ENCODE measurements at regions not wholly inside any gene's neighbourhood (a gene's known extent, or its start where the extent isn't known, plus 50 kb on each side); places are given as distances from the start of the nearest gene placed in this dataset.

GRCh38 chr14:58789736-58790135, 152.0 kb downstream of the DACT1 start:
- CTCF ChIA-PET = interaction anchor here (1.0 to 1.4 kb wide), 2 partner anchors 266 to 288 kb away, joined by 3 read pairs; no protein-coding TSS in a partner anchor
- no peak for ATAC-seq
- no peaks in the 10 kb centered on the region for H3K9me3 Mint-ChIP-seq (ENCODE audit: low read depth)

GRCh38 chr14:58792416-58792815, 154.7 kb downstream of the DACT1 start:
- H3K9me3 Mint-ChIP-seq (ENCODE audit: low read depth) = no peaks in the 10 kb centered on the region
- no peak for DNase-seq
- no peaks in the 10 kb centered on the region for H3K4me1 Mint-ChIP-seq
- ChIA-PET CTCF (interaction anchor here (0.6 kb wide), 1 partner anchor 422 kb away, joined by 4 read pairs; no protein-coding TSS in a partner anchor), POLR2A (no interaction called here)
- H3K36me3 Mint-ChIP-seq (ENCODE audit: low read depth) = no peaks in the 10 kb centered on the region
- intact Hi-C loops (cut with DNase I, micrococcal nuclease) = no loop called here
- H3K27me3 Mint-ChIP-seq = peaks cover 8% of the 10 kb centered on the region
- no peak for ATAC-seq
- H3K27ac Mint-ChIP-seq = no peak overlapping the region
- H3K4me3 Mint-ChIP-seq = no peak overlapping the region

More at GRCh38 chr14:58789736-58790135, 152.0 kb downstream of the DACT1 start:
- intact Hi-C loops (cut with DNase I, micrococcal nuclease) = no loop called here
- Mint-ChIP-seq H3K36me3 (ENCODE audit: low read depth) (no peaks in the 10 kb centered on the region), H3K27me3 (peaks cover 10% of the 10 kb centered on the region), H3K4me1 (no peaks in the 10 kb centered on the region), H3K27ac (no peak overlapping the region), H3K4me3 (no peak overlapping the region)
- POLR2A ChIA-PET = no interaction called here
- no peak for DNase-seq

DNA sequence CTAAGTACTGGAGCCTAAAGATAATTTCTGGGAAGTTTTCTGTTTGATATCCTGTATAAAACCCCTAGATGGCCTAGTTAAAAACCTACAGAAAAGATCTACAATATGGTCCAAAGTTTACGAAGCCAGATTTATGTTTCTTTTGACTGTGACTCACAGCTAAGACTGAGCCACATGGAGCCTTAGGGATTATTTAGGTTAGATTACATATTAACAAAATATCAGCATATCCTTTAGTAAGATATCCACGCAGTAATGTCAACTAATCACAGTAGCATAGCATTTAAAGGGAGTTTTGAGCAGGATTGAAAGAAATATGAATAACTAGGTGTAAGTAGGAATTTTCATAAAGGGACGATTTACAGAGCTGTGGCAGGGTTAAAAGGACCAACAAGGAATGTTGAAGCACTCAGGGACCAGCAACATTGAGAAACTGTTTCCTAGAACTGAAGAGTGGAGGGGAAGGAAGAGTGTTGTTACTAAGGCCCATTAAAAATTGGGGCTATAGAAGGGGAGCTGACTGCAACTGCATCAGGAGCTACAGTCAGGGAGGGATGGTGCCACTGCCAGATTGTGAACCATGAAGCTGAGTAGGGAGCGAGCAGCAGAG, 155.5 kb downstream of the DACT1 start:
- POLR2A ChIA-PET = no interaction called here

DNA sequence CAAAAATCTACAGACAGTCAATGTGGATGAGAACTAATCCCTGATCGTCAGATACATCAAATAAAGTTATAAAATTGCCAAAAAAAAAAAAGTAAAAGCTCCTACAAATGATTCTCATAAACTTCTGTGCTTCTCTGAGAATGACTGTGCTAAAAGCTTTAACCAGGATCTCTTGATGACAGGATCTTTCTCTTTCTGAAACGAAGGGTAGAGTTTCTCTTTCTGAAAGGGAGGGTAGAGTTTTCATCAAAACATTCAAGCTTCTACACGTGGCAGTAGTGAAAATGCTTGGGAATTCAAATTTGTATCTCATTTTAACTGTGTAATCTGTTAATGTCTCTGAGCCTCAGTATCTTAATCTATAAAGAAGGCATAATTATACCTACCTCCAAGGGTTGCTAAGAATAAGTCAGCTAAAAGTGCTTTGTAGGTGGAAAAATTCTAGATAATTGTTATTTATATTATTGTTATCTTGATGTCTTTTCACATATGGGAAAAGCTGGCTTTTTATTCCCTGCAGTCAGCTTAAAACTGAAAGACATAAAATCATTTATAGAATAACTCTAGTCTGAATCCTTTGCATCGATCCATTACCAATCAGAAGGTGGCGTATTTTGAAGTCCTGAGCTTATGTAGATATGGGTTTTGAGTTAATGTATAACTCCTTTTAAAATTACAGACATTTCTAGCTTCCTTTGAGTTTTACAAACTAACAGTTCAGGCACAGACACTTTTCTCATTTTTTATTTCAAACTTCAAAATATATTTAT, 157.4 kb downstream of the DACT1 start:
- CTCF ChIA-PET = interaction anchor here (0.5 to 1.2 kb wide), 4 partner anchors 14 to 652 kb away, joined by 3 to 4 read pairs (median 4); no protein-coding TSS in a partner anchor
- H3K36me3 Mint-ChIP-seq (ENCODE audit: low read depth) = no peaks in the 10 kb centered on the region
- no peak for ATAC-seq

More for the DNA sequence above, 155.5 kb downstream of the DACT1 start:
- Mint-ChIP-seq H3K9me3 (ENCODE audit: low read depth) (no peaks in the 10 kb centered on the region), H3K4me3 (no peak overlapping the region), H3K27me3 (peaks cover 6% of the 10 kb centered on the region), H3K27ac (peak overlapping the region; percentile 23), H3K4me1 (no peaks in the 10 kb centered on the region), H3K36me3 (ENCODE audit: low read depth) (no peaks in the 10 kb centered on the region)
- no peak for DNase-seq
- intact Hi-C loops (cut with DNase I, micrococcal nuclease) = no loop called here
- CTCF ChIA-PET = interaction anchor here (0.6 kb wide), 1 partner anchor 421 kb away, joined by 4 read pairs; no protein-coding TSS in a partner anchor
- ATAC-seq = no peak

DNA sequence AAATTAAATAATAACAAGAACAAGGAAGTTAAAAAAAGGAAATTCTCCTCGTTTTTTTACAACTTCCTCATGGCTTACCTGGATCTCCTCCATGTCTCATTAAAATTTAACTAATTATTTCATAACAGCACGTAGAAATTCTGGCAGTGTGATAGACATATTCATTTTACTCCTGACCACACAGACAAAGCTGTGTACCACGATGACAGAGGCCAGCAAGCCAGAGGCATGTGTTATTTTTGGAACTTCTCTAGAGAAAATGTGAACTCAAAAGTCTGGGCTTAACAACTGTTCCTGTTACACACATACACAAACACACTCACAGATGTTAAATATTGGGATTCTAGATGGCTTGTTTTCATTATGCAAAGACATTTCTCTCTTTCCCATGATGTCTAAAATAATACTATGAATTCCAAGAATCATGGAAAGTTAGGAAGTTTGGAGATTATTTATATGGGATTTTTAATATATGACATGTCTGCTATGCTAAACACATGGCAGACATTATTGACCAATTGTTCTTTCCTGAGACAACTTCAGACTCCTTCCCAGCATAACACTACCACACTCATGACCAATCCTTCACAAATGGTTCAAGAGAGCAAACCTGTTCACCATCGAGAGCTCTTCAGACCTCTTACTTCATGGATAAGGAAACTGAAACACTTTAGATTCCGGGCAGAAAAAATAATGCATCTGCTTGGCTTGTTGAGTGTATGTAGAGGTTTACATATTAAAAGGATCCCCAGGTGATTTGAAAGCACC, 158.7 kb downstream of the DACT1 start:
- no peaks in the 10 kb centered on the region for H3K4me1 Mint-ChIP-seq
- no peaks in the 10 kb centered on the region for H3K9me3 Mint-ChIP-seq (ENCODE audit: low read depth)
- CTCF ChIA-PET = interaction anchor here (0.6 to 1.2 kb wide), 2 partner anchors 15 to 280 kb away, joined by 3 to 4 read pairs; no protein-coding TSS in a partner anchor
- POLR2A ChIA-PET = interaction anchor here (0.7 kb wide), 1 partner anchor 27 kb away, joined by 3 read pairs; no protein-coding TSS in a partner anchor
- H3K27ac Mint-ChIP-seq = no peak overlapping the region
- DNase-seq (no peak), ATAC-seq (no peak)
- intact Hi-C loops (cut with DNase I, micrococcal nuclease) = no loop called here
- H3K4me3 Mint-ChIP-seq = no peak overlapping the region
- H3K36me3 Mint-ChIP-seq (ENCODE audit: low read depth) = no peaks in the 10 kb centered on the region
- peaks cover 6% of the 10 kb centered on the region for H3K27me3 Mint-ChIP-seq

More for the DNA sequence above, 157.4 kb downstream of the DACT1 start:
- Mint-ChIP-seq H3K27me3 (peaks cover 6% of the 10 kb centered on the region), H3K9me3 (ENCODE audit: low read depth) (no peaks in the 10 kb centered on the region), H3K4me3 (no peak overlapping the region), H3K4me1 (no peaks in the 10 kb centered on the region), H3K27ac (no peak overlapping the region)
- intact Hi-C loops (cut with DNase I, micrococcal nuclease) = no loop called here
- DNase-seq = no peak
- POLR2A ChIA-PET = interaction anchor here (0.7 kb wide), 2 partner anchors 28 to 32 kb away, joined by 3 read pairs; no protein-coding TSS in a partner anchor

- H3K27ac Mint-ChIP-seq = no peak overlapping the region
- DNase-seq (no peak), ATAC-seq (no peak)
- intact Hi-C loops (cut with DNase I, micrococcal nuclease) = no loop called here
- peaks cover 6% of the 10 kb centered on the region for H3K27me3 Mint-ChIP-seq
- H3K4me1 Mint-ChIP-seq = no peaks in the 10 kb centered on the region
- POLR2A ChIA-PET = no interaction called here
- CTCF ChIA-PET = interaction anchor here (0.6 kb wide), 1 partner anchor 280 kb away, joined by 3 read pairs; no protein-coding TSS in a partner anchor
- H3K4me3 Mint-ChIP-seq = no peak overlapping the region
- H3K9me3 Mint-ChIP-seq (ENCODE audit: low read depth) = no peaks in the 10 kb centered on the region
- H3K36me3 Mint-ChIP-seq (ENCODE audit: low read depth) = no peaks in the 10 kb centered on the region
Measured at GRCh38 chr14:58797010-58797429, 159.3 kb downstream of the DACT1 start.

- Mint-ChIP-seq H3K27me3 (peaks cover 7% of the 10 kb centered on the region), H3K4me1 (no peaks in the 10 kb centered on the region), H3K4me3 (no peak overlapping the region), H3K36me3 (ENCODE audit: low read depth) (no peaks in the 10 kb centered on the region), H3K9me3 (ENCODE audit: low read depth) (peaks cover 2% of the 10 kb centered on the region), H3K27ac (no peak overlapping the region)
- no peak for DNase-seq
- no peak for ATAC-seq
- ChIA-PET CTCF (interaction anchor here (1.0 kb wide), 1 partner anchor 29 kb away, joined by 3 read pairs; no protein-coding TSS in a partner anchor), POLR2A (no interaction called here)
- intact Hi-C loops (cut with DNase I, micrococcal nuclease) = no loop called here
Measured at GRCh38 chr14:58798173-58798572, 160.4 kb downstream of the DACT1 start.

DNA sequence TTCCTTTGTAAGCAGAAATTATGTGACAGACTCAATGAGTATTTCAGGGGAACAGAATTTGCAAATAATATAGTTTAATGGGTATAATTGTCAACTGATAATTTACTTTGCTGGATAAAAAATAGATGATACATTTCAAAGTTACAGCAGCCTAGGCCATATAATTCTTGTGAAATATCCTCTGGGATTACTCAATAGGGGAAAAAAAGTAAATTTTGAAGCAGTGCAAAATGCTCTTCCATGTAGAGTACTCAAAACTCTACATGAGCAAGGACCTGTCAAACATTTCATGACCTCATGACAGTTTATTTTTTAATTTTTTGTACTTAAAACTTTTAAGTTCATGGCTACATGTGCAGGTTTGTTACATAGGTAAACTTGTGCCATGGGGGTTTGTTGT, 163.3 kb downstream of the DACT1 start:
- Mint-ChIP-seq H3K27ac (no peak overlapping the region), H3K9me3 (ENCODE audit: low read depth) (peaks cover 2% of the 10 kb centered on the region), H3K27me3 (peaks cover 3% of the 10 kb centered on the region), H3K4me3 (no peak overlapping the region), H3K4me1 (no peaks in the 10 kb centered on the region), H3K36me3 (ENCODE audit: low read depth) (no peaks in the 10 kb centered on the region)
- intact Hi-C loops (cut with DNase I, micrococcal nuclease) = no loop called here
- ATAC-seq = no peak
- CTCF ChIA-PET = no interaction called here
- POLR2A ChIA-PET = no interaction called here
- DNase-seq = no peak

DNA sequence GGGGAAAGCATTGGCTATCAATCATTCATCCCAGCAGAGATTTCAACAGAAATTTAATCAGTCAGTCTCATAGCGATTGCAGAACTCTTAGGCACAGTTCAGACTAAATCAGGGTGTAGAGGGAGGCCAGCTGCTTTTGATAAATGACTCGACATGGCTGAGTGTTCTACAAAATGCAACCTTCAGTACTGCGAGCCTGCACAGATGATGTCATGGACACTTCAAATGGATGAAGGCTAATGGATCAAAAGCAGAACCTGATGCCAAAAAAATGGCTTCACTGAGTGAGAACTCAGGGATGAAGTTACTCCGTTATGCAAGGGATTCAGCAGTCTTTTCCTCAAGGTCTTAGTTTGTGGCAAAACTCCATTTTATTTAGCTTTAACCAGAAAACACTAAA, 167.3 kb downstream of the DACT1 start:
- no peak for ATAC-seq
- intact Hi-C loops (cut with DNase I, micrococcal nuclease) = no loop called here
- CTCF ChIA-PET = interaction anchor here (1.5 kb wide), 1 partner anchor 22 kb away, joined by 4 read pairs; no protein-coding TSS in a partner anchor

DNA sequence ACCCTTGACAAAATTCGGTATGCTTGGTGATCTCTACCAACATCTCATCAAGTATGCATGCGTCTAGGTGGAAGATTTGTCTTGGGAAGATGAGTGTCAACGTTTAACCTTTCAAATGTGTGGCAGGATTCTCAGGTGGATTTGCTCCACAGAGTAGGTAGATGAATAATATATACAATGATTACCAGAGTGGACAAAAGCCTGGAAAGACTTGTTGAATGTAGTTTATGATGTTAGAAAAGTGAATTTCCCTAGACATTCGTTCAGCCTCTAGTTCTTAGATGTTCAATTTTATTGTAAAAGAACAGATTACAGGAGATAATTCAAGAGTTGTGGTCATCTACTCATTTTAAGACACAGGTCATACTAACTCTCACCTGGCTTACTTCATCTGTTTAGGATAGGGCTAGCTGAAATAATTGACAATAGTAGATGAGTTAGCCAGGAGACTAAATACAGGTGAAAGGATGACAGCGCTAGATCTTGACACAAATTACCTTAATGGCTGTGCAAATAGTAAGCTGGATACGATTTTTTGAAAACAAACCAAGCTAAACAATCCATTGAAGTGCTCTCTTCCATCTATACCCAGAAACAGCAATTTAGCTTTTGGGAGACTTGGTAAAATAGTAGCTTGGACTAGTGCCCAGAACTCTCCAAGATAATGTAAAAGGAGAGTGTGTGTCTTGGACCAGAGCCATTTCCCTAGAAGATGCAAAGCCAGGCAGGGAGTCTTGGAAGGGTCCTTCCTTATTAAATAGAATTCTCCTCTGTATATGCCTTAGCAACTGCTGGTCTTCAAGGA, 168.0 kb downstream of the DACT1 start:
- ATAC-seq (no peak), DNase-seq (no peak)
- ChIA-PET POLR2A (no interaction called here), CTCF (interaction anchor here (1.5 kb wide), 1 partner anchor 21 kb away, joined by 4 read pairs; no protein-coding TSS in a partner anchor)
- peaks cover 6% of the 10 kb centered on the region for H3K27me3 Mint-ChIP-seq
- H3K36me3 Mint-ChIP-seq (ENCODE audit: low read depth) = no peaks in the 10 kb centered on the region
- no peaks in the 10 kb centered on the region for H3K4me1 Mint-ChIP-seq
- no peak overlapping the region for H3K4me3 Mint-ChIP-seq
- H3K27ac Mint-ChIP-seq = no peak overlapping the region
- peaks cover 2% of the 10 kb centered on the region for H3K9me3 Mint-ChIP-seq (ENCODE audit: low read depth)
- intact Hi-C loops (cut with DNase I, micrococcal nuclease) = no loop called here

More for the DNA sequence above, 167.3 kb downstream of the DACT1 start:
- no peak overlapping the region for H3K4me3 Mint-ChIP-seq
- DNase-seq = no peak
- H3K27me3 Mint-ChIP-seq = peaks cover 6% of the 10 kb centered on the region
- H3K36me3 Mint-ChIP-seq (ENCODE audit: low read depth) = no peaks in the 10 kb centered on the region
- H3K27ac Mint-ChIP-seq = no peak overlapping the region
- POLR2A ChIA-PET = no interaction called here
- no peaks in the 10 kb centered on the region for H3K4me1 Mint-ChIP-seq
- peaks cover 2% of the 10 kb centered on the region for H3K9me3 Mint-ChIP-seq (ENCODE audit: low read depth)
